Spinal cord (tissue), 9 donors: ENCODE measurements at regions not wholly inside any gene's neighbourhood (a gene's known extent, or its start where the extent isn't known, plus 50 kb on each side); places are given as distances from the start of the nearest gene placed in this dataset.

Experiments used
- DNase-seq, 6 donors: peaks; one replicate each; pipeline versions ENCODE4 v3.0.0 to v3.0.0-alpha.2; 2013 to 2015; ENCODE audit warnings: low spot score in 6 of 6, low read depth in 4 of 6
- H3K27ac ChIP-seq: one replicate; pipeline ENCODE4 v1.5.1; 2013; ENCODE audit warnings: low read depth, low read length, control low read depth
- H3K27me3 ChIP-seq: one replicate; pipeline ENCODE4 v1.6.1; 2013; ENCODE audit warnings: low read length; ENCODE audit not compliant: control insufficient read depth, insufficient read depth
- H3K36me3 ChIP-seq: one replicate; pipeline ENCODE4 v1.6.1; 2013; ENCODE audit warnings: low read length; ENCODE audit not compliant: control insufficient read depth, insufficient read depth
- H3K4me1 ChIP-seq: one replicate; pipeline ENCODE4 v1.6.1; 2013; ENCODE audit warnings: low read length; ENCODE audit not compliant: control insufficient read depth, insufficient read depth
- H3K4me3 ChIP-seq: one replicate; pipeline ENCODE4 v1.5.1; 2013; ENCODE audit warnings: low read depth, low read length, control low read depth
- H3K9me3 ChIP-seq: one replicate; pipeline ENCODE4 v1.6.1; 2013; ENCODE audit warnings: low read length; ENCODE audit not compliant: control insufficient read depth, insufficient read depth
- WGBS: methylation state at CpG from one replicate; pipeline ENCODE4 v1.1.5; 2013; ENCODE audit warnings: missing lambda C conversion rate; ENCODE audit not compliant: insufficient coverage; 5-methylcytosine and 5-hydroxymethylcytosine counted together
- donor health status: healthy.

GRCh38 chr12:58067610-58068387 is 126.4 kb downstream of the ATP23 start:
- Histone ChIP-seq H3K27me3 (no peaks in the 10 kb centered on the region), H3K4me3 (no peak overlapping the region), H3K27ac (no peak overlapping the region), H3K9me3 (no peaks in the 10 kb centered on the region), H3K36me3 (no peaks in the 10 kb centered on the region), H3K4me1 (no peaks in the 10 kb centered on the region)
- no peak for DNase-seq
- no CpG with 5 or more reads among the region's 1 CpG for WGBS

DNA sequence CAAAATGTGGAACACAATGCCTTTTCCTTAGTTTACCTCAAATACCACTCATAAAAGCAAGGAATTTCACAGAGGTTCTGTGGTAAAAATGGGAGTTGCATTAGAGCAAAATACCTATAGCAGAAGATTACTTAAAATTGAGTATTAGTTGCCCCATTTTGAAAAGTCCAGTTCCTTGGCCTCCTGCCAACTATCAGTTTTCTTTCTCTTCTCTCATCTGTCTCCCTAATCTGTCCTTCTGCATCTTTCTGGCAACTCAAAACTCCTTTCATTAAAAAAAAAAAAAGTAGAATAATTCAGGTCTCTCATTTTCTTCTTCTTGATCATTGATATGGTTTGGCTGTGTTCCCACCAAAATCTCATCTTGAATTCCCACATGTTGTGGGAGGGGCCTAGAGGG is 127.3 kb downstream of the ATP23 start:
- H3K4me1 ChIP-seq = no peaks in the 10 kb centered on the region
- DNase-seq = no peak
- no peaks in the 10 kb centered on the region for H3K9me3 ChIP-seq
- no peaks in the 10 kb centered on the region for H3K27me3 ChIP-seq
- no peaks in the 10 kb centered on the region for H3K36me3 ChIP-seq
- no peak overlapping the region for H3K27ac ChIP-seq
- H3K4me3 ChIP-seq = no peak overlapping the region

DNA sequence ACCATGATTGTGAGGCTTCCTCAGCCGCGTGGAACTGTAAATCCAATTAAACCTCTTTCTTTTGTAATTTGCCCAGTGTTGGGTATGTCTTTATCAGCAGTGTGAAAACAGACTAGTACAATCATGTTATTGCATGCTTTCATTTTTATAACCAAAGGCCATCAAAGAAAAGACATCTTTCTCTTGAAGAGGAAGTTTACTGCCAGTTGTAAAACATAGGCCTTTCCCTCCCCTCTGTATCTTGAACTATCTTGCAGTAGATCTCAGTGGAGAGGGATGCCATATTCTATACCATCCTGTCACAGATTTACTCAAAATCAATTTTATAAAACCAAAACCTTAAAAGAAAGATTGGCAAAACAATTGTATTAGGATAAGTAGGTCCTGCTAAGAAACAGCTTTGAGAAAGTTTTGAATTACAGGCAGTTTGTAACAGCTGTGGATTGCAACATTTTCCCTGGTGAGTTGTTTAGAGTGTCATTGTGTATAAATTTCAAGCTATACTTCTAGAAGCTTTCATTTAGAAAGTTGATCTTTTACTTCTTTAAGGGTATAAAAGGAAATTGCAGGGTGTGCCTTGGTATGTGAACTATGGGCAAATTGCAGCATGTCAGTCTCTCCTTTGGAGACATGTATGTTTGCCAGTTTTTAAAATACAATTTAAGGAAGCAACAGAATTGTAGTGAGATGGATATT is 128.0 kb downstream of the ATP23 start:
- Histone ChIP-seq H3K36me3 (no peaks in the 10 kb centered on the region), H3K4me1 (no peaks in the 10 kb centered on the region), H3K4me3 (no peak overlapping the region), H3K27ac (no peak overlapping the region), H3K9me3 (no peaks in the 10 kb centered on the region), H3K27me3 (no peaks in the 10 kb centered on the region)
- WGBS = no CpG with 5 or more reads among the region's 2 CpGs
- DNase-seq = peak in 1 of 6 donors; percentile 10

GRCh38 chr12:58071994-58072393 is 130.6 kb downstream of the ATP23 start:
- whole genome bisulfite sequencing = 100% methylated on average over 1 of the region's 2 CpGs
- Histone ChIP-seq H3K27ac (no peak overlapping the region), H3K4me1 (no peaks in the 10 kb centered on the region)

DNA sequence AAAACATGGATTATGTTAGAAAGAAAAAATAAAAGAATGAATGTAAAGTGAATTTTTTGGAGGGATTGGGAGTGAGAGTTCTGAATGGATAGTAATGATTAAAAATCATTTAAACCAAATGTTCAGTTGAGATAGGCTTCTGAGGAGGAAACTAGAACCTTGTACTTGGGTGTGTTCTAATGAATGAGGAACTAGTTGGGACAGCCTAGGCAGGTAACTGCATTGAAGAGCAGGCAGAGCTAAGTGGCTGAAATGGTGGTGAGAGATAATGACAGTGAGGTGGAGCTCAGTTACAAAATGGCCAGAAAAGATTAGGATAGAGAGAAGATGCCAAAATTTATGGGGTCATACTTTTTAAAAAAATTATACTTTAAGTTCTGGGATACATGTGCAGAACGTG is 132.9 kb downstream of the ATP23 start:
- Histone ChIP-seq H3K36me3 (no peaks in the 10 kb centered on the region), H3K27me3 (no peaks in the 10 kb centered on the region), H3K9me3 (no peaks in the 10 kb centered on the region), H3K27ac (no peak overlapping the region), H3K4me1 (no peaks in the 10 kb centered on the region), H3K4me3 (no peak overlapping the region)
- WGBS = no CpG with 5 or more reads among the region's 1 CpG
- no peak for DNase-seq

More at GRCh38 chr12:58071994-58072393, 130.6 kb downstream of the ATP23 start:
- Histone ChIP-seq H3K36me3 (no peaks in the 10 kb centered on the region), H3K27me3 (no peaks in the 10 kb centered on the region), H3K9me3 (no peaks in the 10 kb centered on the region), H3K4me3 (no peak overlapping the region)
- DNase-seq = no peak

DNA sequence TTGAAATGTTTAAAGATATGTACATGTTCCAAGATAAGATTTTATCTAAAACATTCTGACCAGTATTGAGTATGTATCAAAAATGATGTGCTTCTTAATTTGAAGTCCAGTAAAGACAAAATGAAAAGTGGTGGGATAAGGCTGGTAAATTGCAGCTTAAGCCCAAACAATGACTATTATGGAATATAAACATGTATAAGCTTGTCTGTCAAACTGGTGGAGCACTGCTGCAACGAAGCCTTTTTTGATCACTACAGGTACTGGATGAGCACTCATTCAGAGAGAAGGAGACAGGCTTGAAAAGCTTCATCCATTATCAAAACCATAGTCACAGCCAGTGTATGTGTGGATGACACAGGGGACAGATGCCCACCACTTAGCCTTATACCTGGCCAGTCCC is 138.4 kb downstream of the ATP23 start:
- H3K27me3 ChIP-seq = no peaks in the 10 kb centered on the region
- no peak for DNase-seq
- no peaks in the 10 kb centered on the region for H3K9me3 ChIP-seq
- H3K36me3 ChIP-seq = no peaks in the 10 kb centered on the region
- no peaks in the 10 kb centered on the region for H3K4me1 ChIP-seq
- no peak overlapping the region for H3K27ac ChIP-seq
- no CpG with 5 or more reads among the region's 1 CpG for WGBS
- no peak overlapping the region for H3K4me3 ChIP-seq

DNA sequence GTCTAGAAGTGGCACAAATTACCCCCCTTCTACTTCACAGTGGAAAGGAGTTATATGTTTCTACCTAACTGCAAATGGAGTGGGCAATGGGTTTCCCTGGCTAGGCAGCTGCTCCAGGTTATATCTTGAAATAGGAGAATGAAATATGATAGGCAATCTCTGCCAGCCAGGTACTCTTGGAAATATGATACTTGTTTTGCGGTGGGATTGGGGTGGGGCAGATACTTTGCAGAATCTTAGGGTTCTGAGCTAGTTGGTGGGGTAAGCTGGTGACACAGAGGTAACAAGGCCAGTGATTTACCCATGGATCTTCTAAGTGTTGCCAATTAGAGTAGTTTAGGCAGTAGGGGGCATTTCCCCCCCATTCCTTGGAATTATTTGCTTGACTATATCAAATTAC is 140.1 kb downstream of the ATP23 start:
- no peak for DNase-seq
- Histone ChIP-seq H3K9me3 (no peaks in the 10 kb centered on the region), H3K27me3 (no peaks in the 10 kb centered on the region), H3K36me3 (no peaks in the 10 kb centered on the region), H3K4me1 (no peaks in the 10 kb centered on the region), H3K4me3 (no peak overlapping the region), H3K27ac (no peak overlapping the region)
- 0% methylated on average over 1 of the region's 1 CpG for WGBS

GRCh38 chr12:58082996-58083395 is 141.6 kb downstream of the ATP23 start:
- Histone ChIP-seq H3K36me3 (no peaks in the 10 kb centered on the region), H3K9me3 (no peaks in the 10 kb centered on the region), H3K4me3 (no peak overlapping the region), H3K27ac (no peak overlapping the region), H3K4me1 (no peaks in the 10 kb centered on the region), H3K27me3 (no peaks in the 10 kb centered on the region)
- 94% methylated on average over 2 of the region's 2 CpGs for WGBS
- no peak for DNase-seq

GRCh38 chr12:58086006-58086405 is 144.6 kb downstream of the ATP23 start:
- Histone ChIP-seq H3K27ac (no peak overlapping the region), H3K4me1 (no peaks in the 10 kb centered on the region), H3K4me3 (no peak overlapping the region), H3K9me3 (no peaks in the 10 kb centered on the region), H3K36me3 (no peaks in the 10 kb centered on the region), H3K27me3 (no peaks in the 10 kb centered on the region)
- no peak for DNase-seq
- WGBS = no CpG with 5 or more reads among the region's 2 CpGs

DNA sequence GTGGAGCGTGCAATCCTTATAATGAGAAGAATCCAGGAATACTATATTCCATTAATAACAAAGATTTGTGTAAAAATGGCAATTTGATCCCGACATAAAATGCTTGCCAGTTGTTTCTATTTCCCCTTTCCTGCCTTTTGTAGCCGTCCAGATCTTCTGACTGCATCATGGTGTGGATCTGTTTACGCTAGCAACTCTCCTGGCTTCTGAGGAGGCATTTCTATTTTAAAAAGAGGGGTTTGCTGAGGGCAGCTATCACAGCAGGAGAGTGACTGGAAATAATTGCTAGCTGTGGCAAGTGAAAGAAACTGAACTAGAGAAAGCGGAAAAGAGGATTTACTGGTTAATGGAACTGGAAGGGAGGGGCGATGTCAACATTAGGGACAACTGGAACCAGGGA is 145.6 kb downstream of the ATP23 start:
- no peaks in the 10 kb centered on the region for H3K27me3 ChIP-seq
- no peaks in the 10 kb centered on the region for H3K4me1 ChIP-seq

More for the DNA sequence above, 145.6 kb downstream of the ATP23 start:
- no peak overlapping the region for H3K27ac ChIP-seq
- no peak for DNase-seq
- H3K9me3 ChIP-seq = no peaks in the 10 kb centered on the region
- no peaks in the 10 kb centered on the region for H3K36me3 ChIP-seq
- WGBS = 88% methylated on average over 4 of the region's 6 CpGs
- no peak overlapping the region for H3K4me3 ChIP-seq
